GM12878 (cell line): ENCODE measurements at regions not wholly inside any gene's neighbourhood (a gene's known extent, or its start where the extent isn't known, plus 50 kb on each side); places are given as distances from the start of the nearest gene placed in this dataset.

Source experiments
- ATAC-seq: fragments of 200-7000 bp; cut with Tn5 transposase; 3 replicates; pipeline ENCODE4 v1.9.1; 2020; ENCODE audit warnings: mild to moderate bottlenecking, moderate library complexity
- BruUV-seq: library from RNA; stranded (reverse); fragments of 400-500 nt; replicated peaks from 2 replicates; lab custom pipeline; 2021; lab: Mats Ljungman, UMichigan
- CTCF ChIA-PET: fragments of 300-600 bp; sonication (Branson Sonifier 250); formaldehyde crosslinking; extraction: SDS; loops from one replicate; lab custom pipeline; 2021; ENCODE audit warnings: inconsistent platforms; lab: Yijun Ruan, JAX
- POLR2A ChIA-PET: fragments of 350-600 bp; formaldehyde crosslinking; extraction: SDS; loops from one replicate; lab custom pipeline; 2021; ENCODE audit warnings: inconsistent platforms; lab: Charles Lee
- RAD21 ChIA-PET: fragments of 300-600 bp; sonication (Branson Sonifier 250); formaldehyde crosslinking; loops from one replicate; lab custom pipeline; 2023; ENCODE audit warnings: antibody characterized with exemption; ENCODE audit not compliant: unreplicated experiment; lab: Charles Lee
- SMC1A ChIA-PET: fragments of 300-600 bp; sonication (Branson Sonifier 250); formaldehyde crosslinking; loops from one replicate; lab custom pipeline; 2023; ENCODE audit not compliant: unreplicated experiment, uncharacterized antibody; lab: Charles Lee
- DNase-seq: peaks from one replicate; pipeline ENCODE4 v3.0.0-alpha.2; 2011; ENCODE audit warnings: low read depth, low spot score
- FAIRE-seq: peaks from 3 replicates; lab custom pipeline; 2011; peaks lifted over from hg19 to GRCh38; lab: Jason Lieb, UNC
- H2AFZ ChIP-seq: 2 replicates; pipeline ENCODE4 v1.6.0; 2011; ENCODE audit warnings: low read depth, low read length, control low read depth; ENCODE audit not compliant: control insufficient read depth
- H3K27ac ChIP-seq: 2 replicates; pipeline ENCODE4 v1.5.1; 2011; ENCODE audit warnings: control low read depth; ENCODE audit not compliant: control insufficient read depth, insufficient read depth
- H3K27me3 ChIP-seq, 2 experiments: replicated peaks in 1 of 2; 2 replicates each; pipeline versions ENCODE4 v1.6.0 to v1.6.1; 2011; ENCODE audit warnings: low read length in 1 of 2; ENCODE audit not compliant: control insufficient read depth in 2 of 2, insufficient read depth in 2 of 2
- H3K36me3 ChIP-seq, 2 experiments: 2 replicates each; pipeline ENCODE4 v1.5.1; 2011; ENCODE audit warnings: low read length in 1 of 2; ENCODE audit not compliant: control insufficient read depth in 2 of 2, insufficient read depth in 2 of 2
- H3K4me1 ChIP-seq: 2 replicates; pipeline ENCODE4 v1.6.1; 2011; ENCODE audit warnings: mild to moderate bottlenecking, low read length, moderate library complexity, mixed read lengths; ENCODE audit not compliant: control insufficient read depth, insufficient read depth
- H3K4me2 ChIP-seq: 2 replicates; pipeline ENCODE4 v1.6.0; 2011; ENCODE audit warnings: control low read depth; ENCODE audit not compliant: control insufficient read depth, insufficient read depth
- H3K4me3 ChIP-seq: fragments of 200-600 bp; sonication (generic); 2 replicates; pipeline ENCODE4 v1.5.1; 2016
- H3K79me2 ChIP-seq: 2 replicates; pipeline ENCODE4 v1.6.0; 2011; ENCODE audit warnings: low read length; ENCODE audit not compliant: control insufficient read depth, insufficient read depth
- H3K9ac ChIP-seq: 2 replicates; pipeline ENCODE4 v1.8.0; 2011; ENCODE audit warnings: low read length, control low read depth, mixed read lengths; ENCODE audit not compliant: control insufficient read depth, insufficient read depth
- H3K9me3 ChIP-seq: replicated peaks from 3 replicates; pipeline ENCODE4 v1.5.1; 2011; ENCODE audit warnings: mild to moderate bottlenecking, low read length; ENCODE audit not compliant: control insufficient read depth, insufficient read depth
- H4K20me1 ChIP-seq: 2 replicates; pipeline ENCODE4 v1.6.0; 2011; ENCODE audit not compliant: control insufficient read depth, insufficient read depth
- BHLHE40 ChIP-seq, 2 experiments: fragments of 450-650 bp in 1 of 2; IDR thresholded peaks; 2 replicates each; pipeline ENCODE4 v1.6.1; 2011 to 2017; ENCODE audit warnings: low read depth in 2 of 2, borderline replicate concordance in 1 of 2, improper control_type of control experiment in 1 of 2, low read length in 1 of 2, mild to moderate bottlenecking in 1 of 2
- BRCA1 ChIP-seq: IDR thresholded peaks from 2 replicates; pipeline ENCODE4 v1.6.1; 2011; ENCODE audit warnings: low read depth, low read length, improper control_type of control experiment
- EED ChIP-seq: sonication (generic); IDR thresholded peaks from 2 replicates; pipeline ENCODE4 v1.6.1; 2016; ENCODE audit warnings: antibody characterized with exemption, low read depth
- ELK1 ChIP-seq: IDR thresholded peaks from 2 replicates; pipeline ENCODE4 v1.6.1; 2012; ENCODE audit warnings: low read depth, low read length, improper control_type of control experiment
- ETV6 ChIP-seq, 2 experiments: fragments of 450-650 bp in 1 of 2; IDR thresholded peaks in 1 of 2; conservative IDR thresholded peaks in 1 of 2; 2 replicates each; pipeline ENCODE4 v1.6.1; 2014; ENCODE audit warnings: antibody characterized with exemption in 1 of 2, borderline replicate concordance in 1 of 2, low read depth in 1 of 2, mild to moderate bottlenecking in 1 of 2, moderate library complexity in 1 of 2
- LARP7 ChIP-seq: fragments of 450-650 bp; IDR thresholded peaks from 2 replicates; pipeline ENCODE4 v1.6.1; 2017; ENCODE audit warnings: mild to moderate bottlenecking
- MYC ChIP-seq: IDR thresholded peaks from 2 replicates; pipeline ENCODE4 v1.6.1; 2011; ENCODE audit warnings: mild to moderate bottlenecking, low read length, moderate library complexity, inconsistent platforms; ENCODE audit not compliant: insufficient read depth, insufficient replicate concordance, insufficient read length, severe bottlenecking
- NFYB ChIP-seq: IDR thresholded peaks from 2 replicates; pipeline ENCODE4 v1.6.1; 2011; ENCODE audit warnings: low read depth, mild to moderate bottlenecking, low read length, improper control_type of control experiment, moderate library complexity; ENCODE audit not compliant: insufficient read depth
- NRF1 ChIP-seq: conservative IDR thresholded peaks from 2 replicates; pipeline ENCODE4 v1.6.1; 2011; ENCODE audit warnings: mild to moderate bottlenecking, low read depth, low read length, improper control_type of control experiment
- PBX3 ChIP-seq: IDR thresholded peaks from 2 replicates; pipeline ENCODE4 v1.6.1; 2011; ENCODE audit warnings: mild to moderate bottlenecking, low read depth, low read length, moderate library complexity; ENCODE audit not compliant: insufficient replicate concordance
- RELA ChIP-seq: fragments of 450-650 bp; IDR thresholded peaks from 2 replicates; pipeline ENCODE4 v1.8.0; 2014; ENCODE audit warnings: borderline replicate concordance; ENCODE audit not compliant: partially characterized antibody
- SPI1 ChIP-seq: IDR thresholded peaks from 2 replicates; pipeline ENCODE4 v1.6.1; 2011; ENCODE audit warnings: low read depth, mild to moderate bottlenecking, low read length, moderate library complexity, borderline replicate concordance; ENCODE audit not compliant: insufficient read depth
- STAT1 ChIP-seq: fragments of 450-650 bp; conservative IDR thresholded peaks from 2 replicates; pipeline ENCODE4 v1.6.1; 2014; ENCODE audit warnings: antibody characterized with exemption, mild to moderate bottlenecking
- SUPT20H ChIP-seq: IDR thresholded peaks from 2 replicates; pipeline ENCODE4 v1.6.1; 2011; ENCODE audit warnings: low read depth, mild to moderate bottlenecking, low read length, moderate library complexity, borderline replicate concordance; ENCODE audit not compliant: control insufficient read depth
- YY1 ChIP-seq: IDR thresholded peaks from 2 replicates; pipeline ENCODE4 v1.6.1; 2011; ENCODE audit warnings: low read depth, mild to moderate bottlenecking, low read length
- WGBS: methylation state at CpG from one replicate; pipeline ENCODE4 v1.1.6; 2016; ENCODE audit warnings: low lambda C conversion rate; ENCODE audit not compliant: insufficient replicate concordance, insufficient coverage; ENCODE audit errors: missing lambda C conversion rate; 5-methylcytosine and 5-hydroxymethylcytosine counted together
- in situ Hi-C: fragments of 300-500 bp; cut with MboI; formaldehyde crosslinking; loops from 9 replicates; pipeline ENCODE4 v1.14.3; 2018; ENCODE audit warnings: mixed read lengths
- intact Hi-C: fragments of 100-400 bp; cut with micrococcal nuclease; formaldehyde crosslinking; loops from one replicate; pipeline ENCODE4 v1.14.2; 2022; ENCODE audit not compliant: unreplicated experiment
- TF ChIP-seq, protein P1 (sequence below): fragments of 150-350 bp; IDR thresholded peaks from 2 replicates; pipeline ENCODE4 v1.6.1; 2016; ENCODE audit warnings: low read depth, low read length
- TF ChIP-seq, protein P2 (sequence below): IDR thresholded peaks from 2 replicates; pipeline ENCODE4 v1.6.1; 2011; ENCODE audit warnings: low read depth, mild to moderate bottlenecking, low read length, moderate library complexity, borderline replicate concordance; ENCODE audit errors: extremely low read depth

DNA sequence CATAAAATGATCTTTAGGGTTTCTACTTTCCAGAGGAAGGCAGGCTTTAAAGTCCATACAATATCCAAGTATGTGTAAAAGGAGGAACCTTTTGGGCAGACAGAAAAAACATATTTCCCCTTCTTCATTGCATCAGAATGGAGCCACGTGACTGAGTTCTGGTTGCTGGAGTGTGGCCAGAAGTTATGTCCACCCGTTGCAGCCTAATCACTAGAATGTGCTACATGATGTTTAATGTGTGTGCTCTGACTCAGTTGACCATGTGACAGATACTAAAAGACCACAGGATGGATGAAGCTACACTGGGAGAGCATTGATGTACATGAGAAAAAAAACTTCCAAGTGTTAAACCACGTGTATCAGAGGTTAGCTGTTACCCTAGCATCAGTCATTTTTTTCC, 460.9 kb downstream of the RIT2 start (continued):
- TF ChIP-seq ELK1 (no peak), BRCA1 (no peak)
- TF ChIP-seq, protein P1, sequence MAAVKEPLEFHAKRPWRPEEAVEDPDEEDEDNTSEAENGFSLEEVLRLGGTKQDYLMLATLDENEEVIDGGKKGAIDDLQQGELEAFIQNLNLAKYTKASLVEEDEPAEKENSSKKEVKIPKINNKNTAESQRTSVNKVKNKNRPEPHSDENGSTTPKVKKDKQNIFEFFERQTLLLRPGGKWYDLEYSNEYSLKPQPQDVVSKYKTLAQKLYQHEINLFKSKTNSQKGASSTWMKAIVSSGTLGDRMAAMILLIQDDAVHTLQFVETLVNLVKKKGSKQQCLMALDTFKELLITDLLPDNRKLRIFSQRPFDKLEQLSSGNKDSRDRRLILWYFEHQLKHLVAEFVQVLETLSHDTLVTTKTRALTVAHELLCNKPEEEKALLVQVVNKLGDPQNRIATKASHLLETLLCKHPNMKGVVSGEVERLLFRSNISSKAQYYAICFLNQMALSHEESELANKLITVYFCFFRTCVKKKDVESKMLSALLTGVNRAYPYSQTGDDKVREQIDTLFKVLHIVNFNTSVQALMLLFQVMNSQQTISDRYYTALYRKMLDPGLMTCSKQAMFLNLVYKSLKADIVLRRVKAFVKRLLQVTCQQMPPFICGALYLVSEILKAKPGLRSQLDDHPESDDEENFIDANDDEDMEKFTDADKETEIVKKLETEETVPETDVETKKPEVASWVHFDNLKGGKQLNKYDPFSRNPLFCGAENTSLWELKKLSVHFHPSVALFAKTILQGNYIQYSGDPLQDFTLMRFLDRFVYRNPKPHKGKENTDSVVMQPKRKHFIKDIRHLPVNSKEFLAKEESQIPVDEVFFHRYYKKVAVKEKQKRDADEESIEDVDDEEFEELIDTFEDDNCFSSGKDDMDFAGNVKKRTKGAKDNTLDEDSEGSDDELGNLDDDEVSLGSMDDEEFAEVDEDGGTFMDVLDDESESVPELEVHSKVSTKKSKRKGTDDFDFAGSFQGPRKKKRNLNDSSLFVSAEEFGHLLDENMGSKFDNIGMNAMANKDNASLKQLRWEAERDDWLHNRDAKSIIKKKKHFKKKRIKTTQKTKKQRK: no peak

- ATAC-seq (no peak), DNase-seq (no peak), FAIRE-seq (no peak)
- no peak overlapping the region for H3K9ac ChIP-seq
- POLR2A ChIA-PET: no interaction called here
- 0% methylated on average over 1 of the region's 1 CpG for WGBS
- H3K9me3 ChIP-seq: no peaks in the 10 kb centered on the region
- H3K27ac ChIP-seq: no peak overlapping the region
- no peak overlapping the region for H3K4me3 ChIP-seq
- no peaks in the 10 kb centered on the region for H3K36me3 ChIP-seq
- no peaks in the 10 kb centered on the region for H3K4me1 ChIP-seq
- H4K20me1 ChIP-seq: no peaks in the 10 kb centered on the region
- BruUV-seq: no TSS peak
- no peaks in the 10 kb centered on the region for H3K27me3 ChIP-seq
- CTCF ChIA-PET: no interaction called here
- in situ Hi-C loops (no loop called here), intact Hi-C loops (no loop called here)
- H3K4me2 ChIP-seq: no peak overlapping the region
- no peak overlapping the region for H2AFZ ChIP-seq
- H3K79me2 ChIP-seq: no peaks in the 10 kb centered on the region
- SMC1A ChIA-PET: no interaction called here
- RAD21 ChIA-PET: no interaction called here
- TF ChIP-seq LARP7 (no peak), YY1 (no peak), NRF1 (no peak), MYC (no peak), SPI1 (no peak), ETV6 (conservative IDR thresholded peaks at IDR 0.05 in 1 of 2, IDR thresholded peaks at IDR 0.05 in 1 of 2; ENCODE audit: borderline replicate concordance in 1 of 2, low read depth in 1 of 2) (no peak), RELA (no peak), EED (no peak), BHLHE40 (IDR thresholded peaks at IDR 0.05; ENCODE audit: borderline replicate concordance in 1 of 2, low read depth in 2 of 2, low read length in 1 of 2) (no peak), PBX3 (no peak), NFYB (no peak), STAT1 (no peak), SUPT20H (no peak)
- TF ChIP-seq, protein P2, sequence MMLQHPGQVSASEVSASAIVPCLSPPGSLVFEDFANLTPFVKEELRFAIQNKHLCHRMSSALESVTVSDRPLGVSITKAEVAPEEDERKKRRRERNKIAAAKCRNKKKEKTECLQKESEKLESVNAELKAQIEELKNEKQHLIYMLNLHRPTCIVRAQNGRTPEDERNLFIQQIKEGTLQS: no peak
Observed at GRCh38 chr18:42657551-42657950, 457.9 kb downstream of the RIT2 start.
